NT2/D1 (cell line): ENCODE measurements at regions not wholly inside any gene's neighbourhood (a gene's known extent, or its start where the extent isn't known, plus 50 kb on each side); places are given as distances from the start of the nearest gene placed in this dataset.

Experiments used
- SUZ12 ChIP-seq: IDR thresholded peaks from 2 replicates; pipeline ENCODE4 v1.6.1; 2011; ENCODE audit not compliant: insufficient read length, insufficient read depth; ENCODE audit errors: extremely low read depth
- YY1 ChIP-seq: IDR thresholded peaks from 2 replicates; pipeline ENCODE4 v1.6.1; 2011; ENCODE audit not compliant: insufficient read length, insufficient read depth
- ZNF274 ChIP-seq: IDR thresholded peaks from 2 replicates; pipeline ENCODE4 v1.6.1; 2011; ENCODE audit warnings: mild to moderate bottlenecking, low read depth, low read length

DNA sequence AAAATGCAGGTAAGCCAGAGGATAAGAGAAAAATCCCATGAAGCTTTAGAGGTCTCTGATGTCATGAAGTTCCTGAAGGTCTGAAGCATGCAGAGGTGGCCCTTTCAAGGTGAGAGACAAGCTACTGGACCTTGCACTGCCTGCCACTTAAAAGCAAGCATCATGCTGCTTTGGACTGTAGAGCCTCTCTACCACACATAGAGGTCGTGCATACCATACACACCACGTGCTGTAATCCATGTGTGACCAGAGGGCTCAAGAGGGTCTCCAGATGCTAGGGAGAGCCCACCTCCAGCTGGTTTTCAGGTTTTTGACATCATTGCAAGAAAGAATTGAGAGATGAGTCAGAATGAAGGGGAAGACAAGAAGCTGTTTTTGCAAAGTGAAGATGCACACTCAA is 436.4 kb downstream of the TCERG1L start:
- TF ChIP-seq YY1 (no peak), ZNF274 (no peak), SUZ12 (no peak)
